Thyroid gland (tissue), 4 donors: ENCODE measurements at regions not wholly inside any gene's neighbourhood (a gene's known extent, or its start where the extent isn't known, plus 50 kb on each side); places are given as distances from the start of the nearest gene placed in this dataset.

Source experiments
- CTCF ChIP-seq, 6 experiments: fragments of 200-600 bp in 3 of 6; fragments of 450-650 bp in 3 of 6; sonication (generic) in 3 of 6; IDR thresholded peaks; one replicate each; pipeline ENCODE4 v1.5.1; 2016 to 2019; ENCODE audit warnings: antibody characterized with exemption in 6 of 6, mild to moderate bottlenecking in 2 of 6, inconsistent platforms in 1 of 6, moderate library complexity in 1 of 6
- POLR2A ChIP-seq, 2 donors: fragments of 450-650 bp; IDR thresholded peaks; one replicate each; pipeline ENCODE4 v1.6.1; 2017; ENCODE audit warnings: antibody characterized with exemption in 2 of 2, mild to moderate bottlenecking in 2 of 2, moderate library complexity in 1 of 2

- TF ChIP-seq POLR2A (IDR thresholded peaks at IDR 0.05), result no peak
- no peak for TF ChIP-seq CTCF (IDR thresholded peaks at IDR 0.05)
Measured at GRCh38 chr21:27315373-27315772, 348.5 kb upstream of the ADAMTS5 start.
